ENCODE measurements at regions not wholly inside any gene's neighbourhood (a gene's known extent, or its start where the extent isn't known, plus 50 kb on each side); places are given as distances from the start of the nearest gene placed in this dataset.

GRCh38 chr10:130236711-130237110 lies 100.5 kb downstream of the GLRX3 start:
- no peak for TF ChIP-seq CTCF (IDR thresholded peaks at IDR 0.05; ENCODE audit: low read depth, low read length)
- TF ChIP-seq EZH2phosphoT487 (IDR thresholded peaks at IDR 0.05; ENCODE audit: low read depth) = no peak

Measured in OCI-LY3 (cell line).